Activated CD4-positive, alpha-beta T cell treated with anti-CD3 and anti-CD28 coated beads, Interleukin-2, Interleukin-6, amounts not matched to agents 100 ng/mL and 50 ng/mL, durations not matched to agents 16 hours and 8 hours (primary cell): ENCODE measurements at regions not wholly inside any gene's neighbourhood (a gene's known extent, or its start where the extent isn't known, plus 50 kb on each side); places are given as distances from the start of the nearest gene placed in this dataset.

Experiments
- DNase-seq: peaks from one replicate; pipeline ENCODE4 v3.0.0-alpha.2; 2020

GRCh38 chr2:215711471-215712034, 275.7 kb upstream of the FN1 start:
- no peak for DNase-seq

GRCh38 chr2:215707608-215708007, 271.7 kb upstream of the FN1 start:
- no peak for DNase-seq

GRCh38 chr2:215705771-215706361, 270.0 kb upstream of the FN1 start:
- DNase-seq, result no peak

DNA sequence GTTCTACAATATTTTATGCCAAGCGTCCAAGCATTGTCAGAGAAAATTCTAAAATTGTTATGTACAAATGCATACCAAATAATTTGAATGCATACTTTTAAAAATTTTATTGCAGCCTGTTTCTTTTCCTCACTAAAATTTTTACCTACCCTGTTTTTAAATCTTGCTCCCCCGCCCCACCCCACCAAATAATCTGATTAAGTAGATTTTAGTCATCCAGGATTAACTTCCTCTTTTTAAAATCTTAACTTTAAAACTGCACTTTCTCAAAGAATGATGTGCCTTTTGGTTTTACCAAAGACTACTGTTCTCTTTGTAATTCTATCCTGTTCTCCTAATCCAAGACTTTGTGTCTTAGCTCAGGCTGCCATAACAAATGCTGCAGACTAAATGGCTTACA, 269.4 kb upstream of the FN1 start:
- no peak for DNase-seq

DNA sequence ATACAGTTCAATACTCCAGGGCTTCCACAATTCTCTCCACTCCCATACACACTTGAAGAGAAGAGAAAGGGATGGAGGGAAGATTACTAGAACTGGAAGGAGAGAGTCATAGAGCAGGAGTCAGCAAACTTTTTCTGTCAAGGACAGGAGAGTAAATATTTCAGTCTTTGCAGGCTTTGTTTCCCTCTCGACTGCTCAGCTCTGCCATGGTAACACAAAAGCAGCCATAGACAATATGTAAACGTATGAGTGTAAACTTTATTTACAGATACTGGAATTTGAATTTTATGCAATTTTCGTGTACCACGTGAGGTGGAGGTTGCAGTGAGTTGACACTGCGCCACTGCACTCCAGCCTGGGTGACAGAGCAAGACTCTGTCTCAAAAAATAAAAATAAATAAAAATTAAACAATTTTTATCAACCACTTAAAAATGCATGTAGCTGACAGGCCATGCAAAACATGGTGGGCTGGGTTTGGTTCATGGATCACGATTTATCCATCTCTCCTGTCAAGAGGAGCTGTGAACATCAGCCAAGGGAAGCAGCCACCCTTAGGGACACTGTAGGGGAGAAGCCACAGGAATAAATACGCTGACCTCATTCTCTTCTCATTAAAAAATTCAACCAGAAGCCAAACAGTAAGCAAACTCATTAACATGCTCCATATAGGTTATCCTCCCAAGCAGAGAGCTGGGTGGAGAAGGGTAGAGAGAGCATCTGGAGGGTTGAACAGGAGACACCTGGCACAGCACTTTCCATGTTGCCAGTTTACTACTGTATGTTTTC, 266.4 kb upstream of the FN1 start:
- no peak for DNase-seq

DNA sequence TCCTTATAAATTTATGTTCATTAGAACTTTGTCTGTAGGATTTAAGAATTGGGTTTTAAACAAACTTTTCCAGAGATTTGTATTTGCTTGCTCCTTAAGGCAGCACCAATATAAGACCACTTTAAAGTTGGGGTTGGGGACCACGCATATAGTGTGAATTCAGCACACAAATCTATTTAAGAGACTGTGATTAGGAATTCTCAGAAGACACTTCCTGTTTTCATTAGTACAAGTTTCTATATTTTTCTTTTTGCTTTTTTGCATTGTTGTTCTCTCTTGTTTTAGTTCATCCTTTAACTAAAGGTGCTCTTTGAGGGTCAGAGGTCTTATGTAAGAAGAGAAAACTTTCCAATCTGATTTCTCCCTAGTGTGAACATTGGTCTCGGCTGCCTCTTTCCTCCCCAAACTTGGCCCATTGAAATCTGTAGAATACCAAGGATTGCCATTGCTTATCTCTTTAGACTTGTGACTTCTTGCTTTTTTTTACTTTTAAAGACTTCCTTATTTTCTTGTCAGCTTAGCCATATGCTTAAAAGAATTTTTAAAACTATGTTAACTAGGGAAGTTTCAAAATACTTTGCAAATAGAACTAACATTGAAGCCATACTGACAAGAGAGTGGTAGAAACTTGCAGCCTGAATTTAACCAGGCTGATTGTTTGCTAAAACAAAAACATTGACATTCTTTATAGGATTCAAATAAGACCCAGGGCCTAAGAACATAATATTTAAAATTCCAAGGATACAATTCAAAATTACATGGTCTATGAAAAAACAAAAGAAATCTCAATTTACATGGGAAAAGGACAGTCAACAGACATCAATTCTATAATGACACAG, 264.1 kb upstream of the FN1 start:
- DNase-seq, result no peak

GRCh38 chr2:215699018-215699417, 263.1 kb upstream of the FN1 start:
- no peak for DNase-seq

- DNase-seq, result no peak
Measured at GRCh38 chr2:215698566-215698965, 262.7 kb upstream of the FN1 start.

DNA sequence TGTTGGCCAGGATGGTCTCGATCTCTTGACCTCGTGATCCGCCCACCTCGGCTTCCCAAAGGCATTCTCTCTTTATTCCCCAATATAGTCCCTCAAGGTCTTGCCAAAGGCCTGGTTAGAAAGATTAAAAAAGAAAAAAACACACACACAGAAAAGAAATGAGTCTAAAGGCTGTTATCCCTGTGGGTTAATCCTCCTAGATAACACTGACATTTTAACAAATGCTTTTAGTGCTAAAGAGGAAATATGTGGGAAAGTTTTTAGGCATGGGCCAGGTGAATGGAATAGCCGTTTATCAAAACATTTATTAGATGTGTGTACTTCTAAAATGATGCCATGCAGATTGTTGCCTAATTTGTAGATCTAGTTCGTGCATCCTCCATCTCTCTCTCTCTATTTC, 261.6 kb upstream of the FN1 start:
- no peak for DNase-seq

DNA sequence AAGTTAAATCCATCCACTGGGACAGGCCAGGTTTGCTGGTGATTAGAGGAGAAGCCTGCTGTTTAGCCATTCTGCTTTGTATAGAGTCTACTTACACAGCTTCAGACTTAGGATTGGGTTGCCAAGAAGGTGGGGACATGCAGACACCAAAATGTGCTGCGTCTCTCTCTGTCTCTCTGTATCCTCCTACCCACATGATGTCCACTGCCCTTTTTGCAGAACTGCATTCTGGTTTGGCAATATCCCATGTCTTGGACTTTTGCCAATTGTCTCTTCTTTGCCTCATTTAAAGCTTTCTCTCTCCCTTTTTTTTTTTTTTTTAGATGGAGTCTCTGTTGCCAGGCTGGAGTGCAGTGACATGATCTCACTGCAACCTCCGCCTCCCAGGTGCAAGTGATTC, 261.1 kb upstream of the FN1 start:
- DNase-seq, result no peak

GRCh38 chr2:215695861-215696260, 260.0 kb upstream of the FN1 start:
- DNase-seq, result no peak

DNA sequence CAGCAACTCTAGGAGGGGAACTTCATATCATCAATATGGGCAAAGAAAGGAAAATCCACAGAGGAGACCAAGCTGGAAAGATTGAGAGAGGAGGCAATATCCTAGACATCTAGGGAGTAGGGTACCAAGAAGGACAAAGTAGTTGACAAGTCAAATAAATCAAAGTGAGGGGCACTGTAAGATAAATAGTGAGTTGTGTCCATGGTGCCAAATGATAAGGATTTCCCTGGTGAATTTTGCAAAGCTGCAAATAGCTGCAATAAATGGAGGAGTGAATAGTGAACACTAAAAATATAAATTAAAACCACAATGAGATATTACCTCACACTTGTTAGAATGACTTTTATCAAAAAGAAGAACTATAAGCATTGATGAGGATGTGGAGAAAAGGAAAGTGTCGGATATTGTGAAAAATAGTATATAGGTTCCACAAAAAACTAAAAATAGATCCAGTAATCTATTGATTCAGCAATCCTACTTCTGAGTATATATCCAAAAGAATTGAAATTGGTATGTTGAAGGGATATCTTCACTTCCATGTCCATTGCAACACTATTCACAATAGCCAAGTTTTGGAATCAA, 258.2 kb upstream of the FN1 start:
- DNase-seq, result no peak

GRCh38 chr2:215693193-215693998, 257.5 kb upstream of the FN1 start:
- DNase-seq, result no peak

GRCh38 chr2:215692387-215693079, 256.7 kb upstream of the FN1 start:
- no peak for DNase-seq

- DNase-seq, result no peak
Measured at GRCh38 chr2:215691346-215691745, 255.5 kb upstream of the FN1 start.

- DNase-seq, result no peak
Measured at GRCh38 chr2:215687149-215688031, 251.5 kb upstream of the FN1 start.

- no peak for DNase-seq
Measured at GRCh38 chr2:215685238-215685990, 249.5 kb upstream of the FN1 start.

GRCh38 chr2:215684448-215685237, 248.8 kb upstream of the FN1 start:
- no peak for DNase-seq

DNA sequence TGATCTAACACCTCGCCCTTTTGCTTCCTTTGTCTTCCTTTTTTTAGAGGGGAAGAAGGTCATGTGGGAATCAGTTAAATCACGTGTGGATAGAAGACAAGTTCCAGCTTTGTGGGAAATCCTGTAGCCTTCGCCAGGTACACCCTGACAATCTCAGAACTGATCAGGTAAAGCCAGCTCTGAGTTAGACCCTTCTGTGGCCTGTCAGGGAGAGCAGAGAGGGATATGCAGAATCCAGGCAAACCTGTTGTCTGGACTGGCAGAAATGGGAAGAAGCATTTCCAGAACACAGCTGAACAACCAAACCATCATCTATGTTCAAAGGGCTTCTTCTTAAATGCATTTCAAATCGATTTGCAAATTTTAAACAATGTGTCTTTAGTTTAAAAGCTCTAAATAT, 247.4 kb upstream of the FN1 start:
- no peak for DNase-seq
